Fibroblast of villous mesenchyme (primary cell): ENCODE measurements at regions not wholly inside any gene's neighbourhood (a gene's known extent, or its start where the extent isn't known, plus 50 kb on each side); places are given as distances from the start of the nearest gene placed in this dataset.

Experiments used
- DNase-seq: peaks from one replicate; pipeline ENCODE4 v3.0.0-alpha.2; 2010; ENCODE audit warnings: low read depth
- H3K4me3 ChIP-seq: 2 replicates; pipeline ENCODE4 v1.5.1; 2011; ENCODE audit warnings: low read depth, mild to moderate bottlenecking, low read length
- TF ChIP-seq, protein P1 (sequence below): IDR thresholded peaks from 2 replicates; pipeline ENCODE4 v1.5.1; 2012; ENCODE audit warnings: low read depth, mild to moderate bottlenecking, low read length; ENCODE audit not compliant: insufficient read depth

DNA sequence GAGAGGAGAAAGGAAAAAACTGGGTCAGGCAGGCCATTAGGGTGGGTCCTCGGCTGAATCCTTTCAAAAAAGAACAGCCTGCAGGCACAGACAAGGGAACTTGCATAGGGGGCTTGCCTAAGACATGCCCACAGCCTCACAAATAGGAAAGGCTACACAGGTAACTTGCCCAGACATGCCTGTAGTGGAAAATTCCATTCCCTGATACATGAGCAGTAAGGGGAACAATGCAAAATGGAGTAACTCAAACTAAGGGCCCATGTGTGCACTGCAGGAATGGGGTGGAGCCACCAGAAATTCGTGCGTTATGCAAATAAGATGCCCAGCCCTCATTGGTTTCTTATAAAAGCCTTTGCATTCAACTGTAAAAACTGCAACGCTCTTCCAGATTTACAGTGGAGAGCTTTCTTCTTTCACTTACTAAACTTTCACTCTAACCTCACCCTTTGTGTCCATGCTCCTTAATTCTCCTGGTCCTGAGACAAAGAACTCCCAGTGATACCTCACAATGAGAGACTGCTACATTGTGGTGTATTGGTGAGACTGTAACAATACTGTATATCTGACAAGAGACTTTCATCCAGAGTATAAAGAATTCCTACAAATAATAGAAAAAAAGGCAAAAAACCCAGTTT, 59.5 kb upstream of the SLITRK1 start:
- no peak for DNase-seq
- H3K4me3 ChIP-seq = no peak overlapping the region
- TF ChIP-seq, protein P1, sequence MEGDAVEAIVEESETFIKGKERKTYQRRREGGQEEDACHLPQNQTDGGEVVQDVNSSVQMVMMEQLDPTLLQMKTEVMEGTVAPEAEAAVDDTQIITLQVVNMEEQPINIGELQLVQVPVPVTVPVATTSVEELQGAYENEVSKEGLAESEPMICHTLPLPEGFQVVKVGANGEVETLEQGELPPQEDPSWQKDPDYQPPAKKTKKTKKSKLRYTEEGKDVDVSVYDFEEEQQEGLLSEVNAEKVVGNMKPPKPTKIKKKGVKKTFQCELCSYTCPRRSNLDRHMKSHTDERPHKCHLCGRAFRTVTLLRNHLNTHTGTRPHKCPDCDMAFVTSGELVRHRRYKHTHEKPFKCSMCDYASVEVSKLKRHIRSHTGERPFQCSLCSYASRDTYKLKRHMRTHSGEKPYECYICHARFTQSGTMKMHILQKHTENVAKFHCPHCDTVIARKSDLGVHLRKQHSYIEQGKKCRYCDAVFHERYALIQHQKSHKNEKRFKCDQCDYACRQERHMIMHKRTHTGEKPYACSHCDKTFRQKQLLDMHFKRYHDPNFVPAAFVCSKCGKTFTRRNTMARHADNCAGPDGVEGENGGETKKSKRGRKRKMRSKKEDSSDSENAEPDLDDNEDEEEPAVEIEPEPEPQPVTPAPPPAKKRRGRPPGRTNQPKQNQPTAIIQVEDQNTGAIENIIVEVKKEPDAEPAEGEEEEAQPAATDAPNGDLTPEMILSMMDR = no peak

- TF ChIP-seq, protein P1 = no peak
- DNase-seq = no peak
- no peak overlapping the region for H3K4me3 ChIP-seq
Measured at GRCh38 chr13:83940742-83941141, 58.5 kb upstream of the SLITRK1 start.

GRCh38 chr13:83937579-83937978, 55.3 kb upstream of the SLITRK1 start:
- H3K4me3 ChIP-seq = no peak overlapping the region
- TF ChIP-seq, protein P1 = no peak
- no peak for DNase-seq

- DNase-seq = no peak
- H3K4me3 ChIP-seq = no peak overlapping the region
- TF ChIP-seq, protein P1 = no peak
Measured at GRCh38 chr13:83935566-83935965, 53.3 kb upstream of the SLITRK1 start.
